Panc1 (cell line): ENCODE measurements at regions not wholly inside any gene's neighbourhood (a gene's known extent, or its start where the extent isn't known, plus 50 kb on each side); places are given as distances from the start of the nearest gene placed in this dataset.

Experiments
- CTCF ChIP-seq: fragments of 450-650 bp; IDR thresholded peaks from 2 replicates; pipeline ENCODE4 v1.5.1; 2017; ENCODE audit warnings: mild to moderate bottlenecking
- POLR2AphosphoS5 ChIP-seq: IDR thresholded peaks from 2 replicates; pipeline ENCODE4 v1.6.1; 2012; ENCODE audit warnings: mild to moderate bottlenecking, low read depth, low read length, moderate library complexity
- SIN3A ChIP-seq: IDR thresholded peaks from 2 replicates; pipeline ENCODE4 v1.6.1; 2012; ENCODE audit warnings: low read depth, mild to moderate bottlenecking, low read length, moderate library complexity, borderline replicate concordance; ENCODE audit not compliant: insufficient read depth

GRCh38 chr15:30008156-30008555 is 74.6 kb upstream of the GOLGA8J start:
- TF ChIP-seq CTCF (no peak), SIN3A (no peak), POLR2AphosphoS5 (no peak)
